Neutrophil (primary cell): ENCODE measurements at regions not wholly inside any gene's neighbourhood (a gene's known extent, or its start where the extent isn't known, plus 50 kb on each side); places are given as distances from the start of the nearest gene placed in this dataset.

Experiments used
- H3K27ac ChIP-seq: fragments of 200-600 bp; sonication (generic); 2 replicates; pipeline ENCODE4 v1.5.1; 2016; ENCODE audit warnings: mild to moderate bottlenecking, moderate library complexity
- H3K27me3 ChIP-seq: fragments of 200-600 bp; sonication (generic); 2 replicates; pipeline ENCODE4 v1.6.0; 2016; ENCODE audit warnings: mild to moderate bottlenecking
- H3K36me3 ChIP-seq: fragments of 200-600 bp; sonication (generic); 2 replicates; pipeline ENCODE4 v1.5.1; 2017
- H3K4me1 ChIP-seq, 2 experiments: fragments of 200-600 bp in 1 of 2; sonication (generic) in 1 of 2; 1 replicate in 1 of 2; 2 replicates in 1 of 2; pipeline versions ENCODE4 v1.5.1 to v1.6.1; 2013 to 2016; ENCODE audit warnings: low read depth in 1 of 2, low read length in 1 of 2, mild to moderate bottlenecking in 1 of 2, moderate library complexity in 1 of 2; ENCODE audit not compliant: control insufficient read depth in 1 of 2, insufficient read depth in 1 of 2
- H3K4me3 ChIP-seq, 2 experiments: fragments of 200-600 bp in 1 of 2; sonication (generic) in 1 of 2; 1 replicate in 1 of 2; 2 replicates in 1 of 2; pipeline ENCODE4 v1.5.1; 2013 to 2016; ENCODE audit warnings: low read depth in 1 of 2, low read length in 1 of 2, mild to moderate bottlenecking in 1 of 2, moderate library complexity in 1 of 2
- H3K9me3 ChIP-seq: fragments of 200-600 bp; sonication (generic); 2 replicates; pipeline ENCODE4 v1.5.1; 2016
- TF ChIP-seq, protein P1 (sequence below): fragments of 200-600 bp; sonication (generic); IDR thresholded peaks from 2 replicates; pipeline ENCODE4 v1.5.1; 2016; ENCODE audit warnings: antibody characterized with exemption

DNA sequence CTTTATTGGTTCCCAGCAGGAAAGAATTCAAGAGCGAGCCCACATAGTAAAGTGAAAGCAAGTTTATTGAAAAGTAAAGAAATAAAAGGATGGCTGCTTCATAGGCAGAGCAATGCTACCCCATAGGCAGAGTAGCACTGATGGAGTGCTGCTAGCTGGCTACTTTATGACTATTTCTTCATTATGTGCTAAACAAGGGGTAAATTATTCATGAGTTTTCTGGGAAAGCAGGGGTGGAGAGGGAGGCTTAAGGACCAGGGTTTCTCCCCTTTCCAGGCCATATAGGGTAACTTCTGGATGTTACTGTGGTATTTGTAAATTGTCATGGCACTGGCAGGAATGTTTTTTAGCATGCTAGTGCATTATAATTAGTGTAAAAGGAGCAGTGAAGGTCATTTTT is 1271.4 kb downstream of the KCNT2 start:
- no peak overlapping the region for H3K4me3 ChIP-seq
- H3K36me3 ChIP-seq = no peaks in the 10 kb centered on the region
- TF ChIP-seq, protein P1, sequence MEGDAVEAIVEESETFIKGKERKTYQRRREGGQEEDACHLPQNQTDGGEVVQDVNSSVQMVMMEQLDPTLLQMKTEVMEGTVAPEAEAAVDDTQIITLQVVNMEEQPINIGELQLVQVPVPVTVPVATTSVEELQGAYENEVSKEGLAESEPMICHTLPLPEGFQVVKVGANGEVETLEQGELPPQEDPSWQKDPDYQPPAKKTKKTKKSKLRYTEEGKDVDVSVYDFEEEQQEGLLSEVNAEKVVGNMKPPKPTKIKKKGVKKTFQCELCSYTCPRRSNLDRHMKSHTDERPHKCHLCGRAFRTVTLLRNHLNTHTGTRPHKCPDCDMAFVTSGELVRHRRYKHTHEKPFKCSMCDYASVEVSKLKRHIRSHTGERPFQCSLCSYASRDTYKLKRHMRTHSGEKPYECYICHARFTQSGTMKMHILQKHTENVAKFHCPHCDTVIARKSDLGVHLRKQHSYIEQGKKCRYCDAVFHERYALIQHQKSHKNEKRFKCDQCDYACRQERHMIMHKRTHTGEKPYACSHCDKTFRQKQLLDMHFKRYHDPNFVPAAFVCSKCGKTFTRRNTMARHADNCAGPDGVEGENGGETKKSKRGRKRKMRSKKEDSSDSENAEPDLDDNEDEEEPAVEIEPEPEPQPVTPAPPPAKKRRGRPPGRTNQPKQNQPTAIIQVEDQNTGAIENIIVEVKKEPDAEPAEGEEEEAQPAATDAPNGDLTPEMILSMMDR = no peak
- no peaks in the 10 kb centered on the region for H3K4me1 ChIP-seq
- no peaks in the 10 kb centered on the region for H3K27me3 ChIP-seq
- no peaks in the 10 kb centered on the region for H3K9me3 ChIP-seq
- no peak overlapping the region for H3K27ac ChIP-seq

DNA sequence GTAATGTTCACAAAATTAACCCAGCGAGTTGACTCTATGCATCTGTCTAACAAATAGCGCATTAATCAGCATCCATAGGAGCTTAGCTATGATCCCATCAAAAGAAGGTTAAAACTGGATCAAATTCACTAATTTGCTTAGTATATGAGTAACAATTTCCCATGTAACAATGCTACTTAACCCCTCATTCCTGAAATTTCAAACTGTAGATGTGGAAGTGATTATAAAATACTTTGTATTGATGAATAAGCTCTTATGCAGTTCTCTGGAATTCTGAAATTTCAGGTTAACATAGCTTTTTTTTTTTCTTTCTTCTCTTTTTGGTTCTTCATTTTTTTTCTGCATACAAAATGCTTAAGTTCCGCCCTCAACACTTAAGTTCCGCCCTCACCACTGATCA is 1272.7 kb downstream of the KCNT2 start:
- H3K4me1 ChIP-seq = no peaks in the 10 kb centered on the region
- H3K27me3 ChIP-seq = no peaks in the 10 kb centered on the region
- H3K36me3 ChIP-seq = no peaks in the 10 kb centered on the region
- H3K4me3 ChIP-seq = no peak overlapping the region
- TF ChIP-seq, protein P1 = no peak
- H3K9me3 ChIP-seq = no peaks in the 10 kb centered on the region
- no peak overlapping the region for H3K27ac ChIP-seq

DNA sequence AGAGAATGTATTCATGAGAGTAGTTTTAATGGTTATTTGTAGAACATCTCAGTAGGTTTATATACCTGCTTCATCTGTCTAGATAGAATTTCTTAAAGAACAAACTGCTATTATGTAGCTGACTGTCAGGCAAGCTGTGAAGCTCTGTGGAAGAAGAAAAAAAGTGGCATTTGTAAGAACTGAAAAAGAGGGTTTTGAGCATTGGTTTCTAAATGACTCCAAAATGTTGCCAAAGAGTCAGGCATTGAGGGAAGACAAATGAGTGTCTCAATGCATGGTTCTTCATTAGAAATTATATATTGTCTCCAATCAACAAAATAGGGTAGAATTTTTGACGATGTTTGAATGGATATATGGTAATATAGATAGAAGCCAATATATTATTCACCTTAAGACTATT is 1276.1 kb downstream of the KCNT2 start:
- H3K9me3 ChIP-seq = no peaks in the 10 kb centered on the region
- H3K27ac ChIP-seq = no peak overlapping the region
- H3K27me3 ChIP-seq = no peaks in the 10 kb centered on the region
- TF ChIP-seq, protein P1 = no peak
- H3K4me1 ChIP-seq = no peaks in the 10 kb centered on the region
- H3K4me3 ChIP-seq = no peak overlapping the region
- H3K36me3 ChIP-seq = no peaks in the 10 kb centered on the region

DNA sequence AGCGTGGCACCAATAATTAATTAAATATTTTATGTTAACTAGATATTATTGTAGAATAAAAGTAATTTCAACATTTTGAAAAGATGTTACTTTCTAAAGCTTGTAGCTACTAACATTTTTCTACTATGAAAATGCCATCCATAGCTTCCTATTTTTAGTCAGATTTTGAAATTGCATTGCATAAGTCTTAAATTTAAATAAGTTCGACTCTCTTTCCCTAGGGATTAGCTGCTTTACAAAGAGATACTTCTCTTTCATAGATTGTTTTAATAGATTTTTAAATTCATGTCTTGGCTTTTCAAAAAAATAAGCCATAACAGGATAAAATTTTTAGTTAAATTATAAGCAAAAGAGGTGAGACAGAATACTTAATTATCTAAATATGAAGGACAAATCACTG is 1279.6 kb downstream of the KCNT2 start:
- Histone ChIP-seq H3K9me3 (no peaks in the 10 kb centered on the region), H3K36me3 (no peaks in the 10 kb centered on the region), H3K27me3 (no peaks in the 10 kb centered on the region), H3K4me3 (no peak overlapping the region), H3K27ac (no peak overlapping the region), H3K4me1 (no peaks in the 10 kb centered on the region)
- TF ChIP-seq, protein P1 = no peak

DNA sequence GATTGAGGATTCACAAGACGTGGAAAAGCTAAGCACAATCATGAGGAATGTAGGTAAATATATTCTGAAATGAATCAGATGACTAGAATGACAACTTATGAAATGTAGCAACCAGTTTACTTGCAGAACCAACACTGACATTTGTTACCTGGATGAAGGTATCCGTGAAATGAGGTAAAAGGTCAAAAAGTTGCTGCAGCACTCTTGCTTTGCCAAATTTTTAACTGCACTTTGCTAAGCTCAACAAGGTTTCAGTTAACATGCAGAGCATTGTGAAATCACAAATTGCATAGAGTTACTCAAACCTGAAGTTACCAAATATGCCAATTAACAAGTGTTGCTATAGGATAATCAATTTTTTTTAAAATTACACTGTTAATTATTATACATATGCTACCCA is 1280.1 kb downstream of the KCNT2 start:
- H3K9me3 ChIP-seq = no peaks in the 10 kb centered on the region
- H3K36me3 ChIP-seq = no peaks in the 10 kb centered on the region
- TF ChIP-seq, protein P1 = no peak
- no peaks in the 10 kb centered on the region for H3K4me1 ChIP-seq
- H3K27ac ChIP-seq = no peak overlapping the region
- no peaks in the 10 kb centered on the region for H3K27me3 ChIP-seq
- H3K4me3 ChIP-seq = no peak overlapping the region

DNA sequence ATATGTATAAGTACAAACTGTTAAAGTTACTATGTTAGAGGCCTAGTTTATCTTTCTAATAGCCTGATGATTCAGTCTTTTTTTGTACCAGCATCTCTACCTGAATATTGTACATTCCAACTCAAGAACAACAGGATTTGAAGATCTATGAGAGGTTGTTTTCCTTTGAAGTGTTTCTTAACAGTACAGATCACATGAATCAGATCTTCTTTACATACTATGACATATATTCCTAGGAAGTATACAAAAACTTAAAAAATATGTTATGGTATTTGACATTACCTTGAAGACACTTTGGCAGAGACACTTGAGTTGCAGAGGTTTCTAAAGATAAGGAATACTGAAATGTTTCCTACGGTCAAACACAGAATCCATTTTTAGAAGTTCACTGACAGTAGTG is 1280.9 kb downstream of the KCNT2 start:
- Histone ChIP-seq H3K4me1 (no peaks in the 10 kb centered on the region), H3K36me3 (no peaks in the 10 kb centered on the region), H3K9me3 (no peaks in the 10 kb centered on the region), H3K4me3 (no peak overlapping the region), H3K27me3 (no peaks in the 10 kb centered on the region), H3K27ac (no peak overlapping the region)
- TF ChIP-seq, protein P1 = no peak
